Gastroesophageal sphincter (tissue), 4 donors: ENCODE measurements at regions not wholly inside any gene's neighbourhood (a gene's known extent, or its start where the extent isn't known, plus 50 kb on each side); places are given as distances from the start of the nearest gene placed in this dataset.
"Not testable (repeated sequence)": the region's sequence is repeated elsewhere in the genome, so short reads cannot be mapped to it uniquely, and the experiment has no call there.

Experiments
- ATAC-seq: fragments of 150-250 bp; one replicate; pipeline ENCODE4 v1.9.1; 2016; ENCODE audit warnings: mild to moderate bottlenecking, moderate library complexity
- H3K27ac ChIP-seq, 4 donors: fragments of 200-600 bp; sonication (generic) in 3 of 4; 1 replicate in 3 of 4; 2 replicates in 1 of 4; pipeline ENCODE4 v1.5.1; 2016 to 2019
- H3K27me3 ChIP-seq: fragments of 200-600 bp; sonication (generic); one replicate; pipeline ENCODE4 v1.5.1; 2019
- H3K36me3 ChIP-seq, 2 donors: fragments of 200-600 bp; sonication (generic); one replicate each; pipeline ENCODE4 v1.5.1; 2019; ENCODE audit warnings: control low read depth in 1 of 2
- H3K4me1 ChIP-seq, 3 donors: fragments of 200-600 bp; sonication (generic); 1 replicate in 2 of 3; 2 replicates in 1 of 3; pipeline ENCODE4 v1.5.1; 2016 to 2019; ENCODE audit warnings: control low read depth in 2 of 3
- H3K4me3 ChIP-seq, 2 donors: fragments of 200-600 bp; sonication (generic); one replicate each; pipeline ENCODE4 v1.5.1; 2019; ENCODE audit warnings: mild to moderate bottlenecking in 1 of 2, moderate library complexity in 1 of 2
- H3K9me3 ChIP-seq, 3 donors: fragments of 200-600 bp; sonication (generic); one replicate each; pipeline ENCODE4 v1.5.1; 2017 to 2019; ENCODE audit warnings: control low read depth in 2 of 3
- CTCF ChIP-seq, 4 experiments: fragments of 200-600 bp in 2 of 4; fragments of 450-650 bp in 2 of 4; sonication (generic) in 1 of 4; IDR thresholded peaks; one replicate each; pipeline ENCODE4 v1.5.1; 2017 to 2019; ENCODE audit warnings: antibody characterized with exemption in 4 of 4, mild to moderate bottlenecking in 2 of 4, moderate library complexity in 2 of 4
- EP300 ChIP-seq: sonication (generic); formaldehyde crosslinking; IDR thresholded peaks from one replicate; pipeline ENCODE4 v1.6.1; 2017; ENCODE audit warnings: antibody characterized with exemption, mild to moderate bottlenecking
- POLR2A ChIP-seq, 2 donors: fragments of 450-650 bp; IDR thresholded peaks; one replicate each; pipeline ENCODE4 v1.6.1; 2017; ENCODE audit warnings: antibody characterized with exemption in 2 of 2, mild to moderate bottlenecking in 2 of 2, moderate library complexity in 1 of 2
- POLR2AphosphoS5 ChIP-seq: sonication (generic); formaldehyde crosslinking; IDR thresholded peaks from one replicate; pipeline ENCODE4 v1.6.1; 2017; ENCODE audit warnings: antibody characterized with exemption
- WGBS, 2 donors: methylation state at CpG; one replicate each; pipeline ENCODE4 v1.1.5; 2018; ENCODE audit warnings: low coverage in 1 of 2; 5-methylcytosine and 5-hydroxymethylcytosine counted together

- Histone ChIP-seq H3K27me3 (no peaks in the 10 kb centered on the region), H3K9me3 (no peaks in the 10 kb centered on the region), H3K4me3 (no peak overlapping the region), H3K27ac (no peak overlapping the region), H3K36me3 (no peaks in the 10 kb centered on the region), H3K4me1 (no peaks in the 10 kb centered on the region)
- TF ChIP-seq EP300 (no peak), CTCF (IDR thresholded peaks at IDR 0.05) (no peak)
- no peak for ATAC-seq
- WGBS, 2 donors, result 44 to 87% methylated on average over 1 to 3 of the region's 3 CpGs
These were observed 130.5 kb downstream of the LIG4 start for GRCh38 chr13:108084840-108085239.

- TF ChIP-seq POLR2A (IDR thresholded peaks at IDR 0.05) (no peak), POLR2AphosphoS5 (no peak), CTCF (IDR thresholded peaks at IDR 0.05) (no peak), EP300 (no peak)
- no peak for ATAC-seq
- WGBS, 2 donors, result 3 to 4% methylated on average over 2 of the region's 2 CpGs
- no peak overlapping the region for H3K27ac ChIP-seq
- H3K9me3 ChIP-seq, result no peaks in the 10 kb centered on the region
- H3K4me3 ChIP-seq, result no peak overlapping the region
- no peaks in the 10 kb centered on the region for H3K27me3 ChIP-seq
- no peaks in the 10 kb centered on the region for H3K36me3 ChIP-seq
- no peaks in the 10 kb centered on the region for H3K4me1 ChIP-seq
These were observed 132.3 kb downstream of the LIG4 start for GRCh38 chr13:108083056-108083455.

- no peak for ATAC-seq
- Histone ChIP-seq H3K4me1 (no peaks in the 10 kb centered on the region), H3K9me3 (no peaks in the 10 kb centered on the region), H3K4me3 (no peak overlapping the region), H3K36me3 (no peaks in the 10 kb centered on the region), H3K27ac (no peak overlapping the region), H3K27me3 (no peaks in the 10 kb centered on the region)
- WGBS, 2 donors, result 61 to 81% methylated on average over 3 to 4 of the region's 4 CpGs
- no peak for TF ChIP-seq POLR2A (IDR thresholded peaks at IDR 0.05)
These were observed 132.9 kb downstream of the LIG4 start for GRCh38 chr13:108082481-108082880.

GRCh38 chr13:108077284-108077683, 138.1 kb downstream of the LIG4 start:
- Histone ChIP-seq H3K4me3 (no peak overlapping the region), H3K4me1 (no peaks in the 10 kb centered on the region), H3K27ac (no peak overlapping the region), H3K36me3 (no peaks in the 10 kb centered on the region), H3K9me3 (no peaks in the 10 kb centered on the region), H3K27me3 (no peaks in the 10 kb centered on the region)
- WGBS, 2 donors, result 100% methylated on average over 1 of the region's 1 CpG
- ATAC-seq, result no peak
- TF ChIP-seq POLR2AphosphoS5 (no peak), POLR2A (IDR thresholded peaks at IDR 0.05) (no peak), CTCF (IDR thresholded peaks at IDR 0.05) (no peak), EP300 (no peak)

GRCh38 chr13:108074429-108074828, 140.9 kb downstream of the LIG4 start:
- not testable (repeated sequence) for H3K36me3 ChIP-seq, H3K4me3 ChIP-seq, H3K27me3 ChIP-seq, H3K27ac ChIP-seq, H3K4me1 ChIP-seq, ATAC-seq, H3K9me3 ChIP-seq
- WGBS, 2 donors, result 56 to 64% methylated on average over 5 of the region's 5 CpGs

GRCh38 chr13:108070925-108071324, 144.4 kb downstream of the LIG4 start:
- no peak overlapping the region for H3K27ac ChIP-seq
- H3K36me3 ChIP-seq, result no peaks in the 10 kb centered on the region
- H3K9me3 ChIP-seq, result peaks cover 0 to 10% (median 0%) of the 10 kb centered on the region in 3 donors
- H3K27me3 ChIP-seq, result no peaks in the 10 kb centered on the region
- TF ChIP-seq POLR2AphosphoS5 (no peak), POLR2A (IDR thresholded peaks at IDR 0.05) (no peak), EP300 (no peak), CTCF (IDR thresholded peaks at IDR 0.05) (no peak)
- ATAC-seq, result no peak
- H3K4me1 ChIP-seq, result no peaks in the 10 kb centered on the region
- H3K4me3 ChIP-seq, result no peak overlapping the region
- 18 to 39% methylated on average over 5 of the region's 5 CpGs for WGBS, 2 donors
